Activated naive CD4-positive, alpha-beta T cell treated with anti-CD3 and anti-CD28 coated beads, Interleukin-2, amount 10 ng/mL, durations not matched to agents 7 days and 5 days (primary cell): ENCODE measurements at regions not wholly inside any gene's neighbourhood (a gene's known extent, or its start where the extent isn't known, plus 50 kb on each side); places are given as distances from the start of the nearest gene placed in this dataset.

Experiments
- CTCF ChIA-PET: fragments of 350-600 bp; sonication (Branson Sonifier 250); formaldehyde crosslinking; loops from one replicate; lab custom pipeline; 2021; ENCODE audit warnings: antibody characterized with exemption; lab: Charles Lee
- DNase-seq: peaks from one replicate; pipeline ENCODE4 v3.0.0-alpha.2; 2020
- H3K27ac Mint-ChIP-seq: one replicate; pipeline ENCODE4 v1.8.0; 2021; ENCODE audit warnings: mild to moderate bottlenecking, moderate library complexity, mixed read lengths
- H3K27me3 Mint-ChIP-seq: one replicate; pipeline ENCODE4 v1.8.0; 2021; ENCODE audit warnings: mild to moderate bottlenecking, mixed read lengths
- H3K36me3 Mint-ChIP-seq: one replicate; pipeline ENCODE4 v1.8.0; 2021; ENCODE audit warnings: mixed read lengths
- H3K4me1 Mint-ChIP-seq: one replicate; pipeline ENCODE4 v1.8.0; 2021; ENCODE audit warnings: mixed read lengths
- H3K4me3 Mint-ChIP-seq: one replicate; pipeline ENCODE4 v1.8.0; 2021; ENCODE audit warnings: mild to moderate bottlenecking, moderate library complexity, mixed read lengths
- H3K9me3 Mint-ChIP-seq: one replicate; pipeline ENCODE4 v1.8.0; 2021; ENCODE audit warnings: mixed read lengths

- CTCF ChIA-PET = no interaction called here
- Mint-ChIP-seq H3K4me3 (no peak overlapping the region), H3K9me3 (no peaks in the 10 kb centered on the region)
These were observed 294.8 kb upstream of the FIGN start for GRCh38 chr2:164030623-164031022.

GRCh38 chr2:164028814-164029534 lies 293.2 kb upstream of the FIGN start:
- Mint-ChIP-seq H3K4me1 (no peaks in the 10 kb centered on the region), H3K9me3 (no peaks in the 10 kb centered on the region), H3K4me3 (no peak overlapping the region), H3K36me3 (no peaks in the 10 kb centered on the region), H3K27ac (no peak overlapping the region), H3K27me3 (no peaks in the 10 kb centered on the region)
- CTCF ChIA-PET = no interaction called here
- no peak for DNase-seq

More at GRCh38 chr2:164030623-164031022, 294.8 kb upstream of the FIGN start:
- Mint-ChIP-seq H3K4me1 (no peaks in the 10 kb centered on the region), H3K27me3 (no peaks in the 10 kb centered on the region), H3K27ac (no peak overlapping the region), H3K36me3 (no peaks in the 10 kb centered on the region)
- DNase-seq = no peak

- Mint-ChIP-seq H3K9me3 (peaks cover 5% of the 10 kb centered on the region), H3K4me3 (no peak overlapping the region), H3K4me1 (no peaks in the 10 kb centered on the region), H3K27ac (no peak overlapping the region), H3K36me3 (no peaks in the 10 kb centered on the region), H3K27me3 (no peaks in the 10 kb centered on the region)
- CTCF ChIA-PET = no interaction called here
- DNase-seq = no peak
These were observed 288.6 kb upstream of the FIGN start for GRCh38 chr2:164024396-164024795.

DNA sequence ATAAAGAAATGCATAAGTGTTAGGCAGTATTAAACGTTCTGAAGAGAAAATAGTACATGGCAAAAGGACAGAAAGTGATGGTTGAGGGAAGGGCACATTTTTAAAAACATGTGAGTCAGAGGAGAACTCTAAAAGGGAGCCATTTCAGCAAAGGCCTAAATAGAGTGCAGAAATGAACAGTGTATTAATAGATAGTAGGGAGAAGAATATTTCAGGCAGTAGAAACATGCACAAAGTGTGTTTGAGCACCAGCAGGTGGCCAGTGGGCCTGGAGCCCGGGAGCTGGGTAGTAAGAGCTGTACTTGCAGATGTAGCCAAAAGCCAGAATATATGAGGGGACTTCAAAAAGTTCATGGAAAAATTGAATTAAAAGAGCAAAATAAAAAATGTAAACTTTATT lies 288.1 kb upstream of the FIGN start:
- Mint-ChIP-seq H3K4me1 (no peaks in the 10 kb centered on the region), H3K36me3 (no peaks in the 10 kb centered on the region), H3K4me3 (no peak overlapping the region), H3K27me3 (no peaks in the 10 kb centered on the region), H3K27ac (no peak overlapping the region), H3K9me3 (peaks cover 5% of the 10 kb centered on the region)
- DNase-seq = no peak
- CTCF ChIA-PET = no interaction called here

GRCh38 chr2:164015328-164016123 lies 279.7 kb upstream of the FIGN start:
- Mint-ChIP-seq H3K9me3 (peaks cover 2% of the 10 kb centered on the region), H3K36me3 (no peaks in the 10 kb centered on the region), H3K4me3 (no peak overlapping the region), H3K27me3 (no peaks in the 10 kb centered on the region), H3K27ac (no peak overlapping the region), H3K4me1 (no peaks in the 10 kb centered on the region)
- CTCF ChIA-PET = no interaction called here
- DNase-seq = no peak

- Mint-ChIP-seq H3K4me3 (no peak overlapping the region), H3K4me1 (no peaks in the 10 kb centered on the region), H3K36me3 (no peaks in the 10 kb centered on the region), H3K27ac (no peak overlapping the region), H3K9me3 (no peaks in the 10 kb centered on the region), H3K27me3 (no peaks in the 10 kb centered on the region)
- CTCF ChIA-PET = no interaction called here
- DNase-seq = no peak
These were observed 279.0 kb upstream of the FIGN start for GRCh38 chr2:164014791-164015190.

DNA sequence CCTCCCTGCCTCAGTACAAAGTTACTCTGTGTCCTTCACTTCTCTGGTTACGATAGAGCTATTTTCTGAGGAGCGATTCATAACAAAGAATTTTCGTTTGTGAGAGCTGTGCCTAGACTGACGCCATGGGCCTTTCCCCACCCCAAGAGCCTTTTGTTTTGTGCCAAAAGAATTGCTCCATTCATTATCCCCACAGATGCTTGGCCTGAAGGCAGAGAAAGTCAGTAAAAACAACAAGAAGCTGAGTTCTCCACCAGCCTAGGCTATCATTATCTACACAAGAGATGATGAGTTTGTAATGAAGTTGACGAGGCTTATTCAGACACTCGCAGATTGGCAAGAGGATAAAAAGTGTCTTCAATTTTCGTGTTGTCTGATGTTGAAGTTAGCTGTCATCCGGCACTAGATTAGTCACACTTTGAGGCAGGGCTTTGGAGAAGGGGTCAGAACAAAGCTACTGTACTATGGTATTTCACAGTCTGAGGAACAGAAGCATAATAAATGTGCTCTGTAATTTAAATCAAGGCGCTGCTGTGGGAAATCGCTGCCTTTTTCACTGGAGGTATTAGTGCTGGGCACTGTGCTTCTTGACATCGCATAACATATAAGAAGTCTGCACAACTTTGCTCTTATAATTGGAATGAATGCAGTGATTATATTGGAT lies 278.4 kb upstream of the FIGN start:
- Mint-ChIP-seq H3K27ac (no peak overlapping the region), H3K36me3 (no peaks in the 10 kb centered on the region), H3K4me1 (no peaks in the 10 kb centered on the region), H3K4me3 (no peak overlapping the region), H3K9me3 (no peaks in the 10 kb centered on the region), H3K27me3 (no peaks in the 10 kb centered on the region)
- no peak for DNase-seq
- CTCF ChIA-PET = no interaction called here

- Mint-ChIP-seq H3K4me3 (no peak overlapping the region), H3K36me3 (no peaks in the 10 kb centered on the region), H3K27me3 (no peaks in the 10 kb centered on the region), H3K27ac (no peak overlapping the region), H3K9me3 (no peaks in the 10 kb centered on the region), H3K4me1 (no peaks in the 10 kb centered on the region)
- no peak for DNase-seq
- CTCF ChIA-PET = no interaction called here
These were observed 276.8 kb upstream of the FIGN start for GRCh38 chr2:164012581-164012980.

- Mint-ChIP-seq H3K27ac (no peak overlapping the region), H3K36me3 (no peaks in the 10 kb centered on the region), H3K4me1 (no peaks in the 10 kb centered on the region), H3K9me3 (peaks cover 5% of the 10 kb centered on the region), H3K4me3 (no peak overlapping the region), H3K27me3 (no peaks in the 10 kb centered on the region)
- CTCF ChIA-PET = no interaction called here
- no peak for DNase-seq
These were observed 274.0 kb upstream of the FIGN start for GRCh38 chr2:164009756-164010337.

DNA sequence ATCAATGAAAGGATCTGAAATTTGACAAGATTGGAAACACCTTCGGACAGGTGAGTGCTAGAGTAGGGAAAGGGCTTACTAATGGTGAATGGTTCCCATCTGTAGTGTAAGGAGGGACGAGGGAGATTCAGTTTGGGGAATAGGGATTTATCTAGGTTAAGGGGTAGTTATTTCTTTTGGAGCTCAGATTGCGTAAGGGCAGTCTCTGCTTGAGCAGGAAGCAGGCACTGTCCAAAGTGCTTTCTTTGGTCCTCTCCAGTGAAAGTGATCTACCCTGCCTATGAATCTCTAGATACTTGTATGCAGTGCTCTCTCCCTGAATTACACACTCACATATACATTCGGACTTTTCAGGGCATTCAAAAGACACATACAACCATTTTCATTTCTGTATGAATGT lies 272.9 kb upstream of the FIGN start:
- CTCF ChIA-PET = no interaction called here
- Mint-ChIP-seq H3K9me3 (peaks cover 7% of the 10 kb centered on the region), H3K4me1 (no peaks in the 10 kb centered on the region), H3K4me3 (no peak overlapping the region), H3K27me3 (no peaks in the 10 kb centered on the region), H3K27ac (no peak overlapping the region), H3K36me3 (no peaks in the 10 kb centered on the region)
- DNase-seq = no peak

GRCh38 chr2:164006704-164007103 lies 270.9 kb upstream of the FIGN start:
- no peak for DNase-seq
- Mint-ChIP-seq H3K4me1 (no peaks in the 10 kb centered on the region), H3K27ac (no peak overlapping the region), H3K9me3 (peaks cover 7% of the 10 kb centered on the region), H3K27me3 (no peaks in the 10 kb centered on the region), H3K36me3 (no peaks in the 10 kb centered on the region), H3K4me3 (no peak overlapping the region)
- CTCF ChIA-PET = no interaction called here

GRCh38 chr2:164000176-164000575 lies 264.4 kb upstream of the FIGN start:
- H3K36me3 Mint-ChIP-seq = no peaks in the 10 kb centered on the region
- peaks cover 2% of the 10 kb centered on the region for H3K9me3 Mint-ChIP-seq
- H3K27ac Mint-ChIP-seq = no peak overlapping the region
- H3K27me3 Mint-ChIP-seq = no peaks in the 10 kb centered on the region
- no peaks in the 10 kb centered on the region for H3K4me1 Mint-ChIP-seq
- no peak for DNase-seq
- no peak overlapping the region for H3K4me3 Mint-ChIP-seq
- CTCF ChIA-PET = no interaction called here

- Mint-ChIP-seq H3K27ac (no peak overlapping the region), H3K4me3 (no peak overlapping the region), H3K4me1 (no peaks in the 10 kb centered on the region), H3K27me3 (no peaks in the 10 kb centered on the region), H3K9me3 (no peaks in the 10 kb centered on the region), H3K36me3 (no peaks in the 10 kb centered on the region)
- CTCF ChIA-PET = no interaction called here
- no peak for DNase-seq
These were observed 261.7 kb upstream of the FIGN start for GRCh38 chr2:163997466-163997865.

- no peak for DNase-seq
- Mint-ChIP-seq H3K27me3 (no peaks in the 10 kb centered on the region), H3K27ac (no peak overlapping the region), H3K4me1 (no peaks in the 10 kb centered on the region), H3K36me3 (no peaks in the 10 kb centered on the region), H3K4me3 (no peak overlapping the region), H3K9me3 (peaks cover 2% of the 10 kb centered on the region)
- CTCF ChIA-PET = no interaction called here
These were observed 254.7 kb upstream of the FIGN start for GRCh38 chr2:163990541-163990940.
